ENCODE measurements at regions not wholly inside any gene's neighbourhood (a gene's known extent, or its start where the extent isn't known, plus 50 kb on each side); places are given as distances from the start of the nearest gene placed in this dataset.

DNA sequence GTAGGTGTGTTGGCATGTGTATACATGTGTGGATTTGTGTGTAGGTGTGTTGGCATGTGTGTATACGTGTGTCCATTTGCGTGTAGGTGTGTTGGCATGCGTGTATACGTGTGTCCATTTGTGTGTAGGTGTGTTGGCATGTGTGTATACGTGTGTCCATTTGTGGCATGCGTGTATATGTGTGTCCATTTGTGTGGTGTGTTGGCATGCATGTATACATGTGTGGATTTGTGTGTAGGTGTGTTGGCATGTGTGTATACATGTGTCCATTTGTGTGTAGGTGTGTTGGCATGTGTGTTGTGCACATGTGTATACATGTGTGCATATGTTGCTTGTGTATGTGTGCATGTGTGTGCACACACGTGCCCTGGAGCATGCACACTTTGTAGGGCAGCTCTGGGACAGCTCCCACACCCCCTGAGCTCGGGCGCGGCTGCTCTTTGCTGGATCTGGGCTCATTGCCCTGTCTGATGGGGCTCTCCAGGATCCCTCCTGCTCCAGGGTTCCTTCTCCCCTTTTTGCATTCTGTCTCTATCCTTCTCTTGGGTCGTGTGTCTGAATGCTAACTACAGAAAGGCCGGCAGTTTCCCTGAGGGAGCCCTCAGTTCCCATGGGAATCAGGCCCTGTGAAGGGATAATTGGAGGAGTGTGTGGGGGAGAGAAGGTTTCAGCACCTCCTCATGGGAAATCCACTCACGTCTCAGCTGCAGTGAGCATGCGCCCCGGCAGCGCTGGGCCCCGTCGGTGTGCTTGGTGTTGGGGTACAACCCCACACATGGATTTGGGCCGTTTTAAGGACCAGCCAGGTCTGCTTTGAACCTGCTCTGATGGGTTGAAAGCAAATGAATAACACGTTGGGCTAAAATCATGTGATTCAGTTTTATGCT, 102.0 kb downstream of the ERMARD start:
- no peak overlapping the region for H3K27ac ChIP-seq (ENCODE audit: low read length)
- peak in 1 of 3 donors; percentile 29 for DNase-seq
- intact Hi-C loops (cut with DNase I), result no loop called here

DNA sequence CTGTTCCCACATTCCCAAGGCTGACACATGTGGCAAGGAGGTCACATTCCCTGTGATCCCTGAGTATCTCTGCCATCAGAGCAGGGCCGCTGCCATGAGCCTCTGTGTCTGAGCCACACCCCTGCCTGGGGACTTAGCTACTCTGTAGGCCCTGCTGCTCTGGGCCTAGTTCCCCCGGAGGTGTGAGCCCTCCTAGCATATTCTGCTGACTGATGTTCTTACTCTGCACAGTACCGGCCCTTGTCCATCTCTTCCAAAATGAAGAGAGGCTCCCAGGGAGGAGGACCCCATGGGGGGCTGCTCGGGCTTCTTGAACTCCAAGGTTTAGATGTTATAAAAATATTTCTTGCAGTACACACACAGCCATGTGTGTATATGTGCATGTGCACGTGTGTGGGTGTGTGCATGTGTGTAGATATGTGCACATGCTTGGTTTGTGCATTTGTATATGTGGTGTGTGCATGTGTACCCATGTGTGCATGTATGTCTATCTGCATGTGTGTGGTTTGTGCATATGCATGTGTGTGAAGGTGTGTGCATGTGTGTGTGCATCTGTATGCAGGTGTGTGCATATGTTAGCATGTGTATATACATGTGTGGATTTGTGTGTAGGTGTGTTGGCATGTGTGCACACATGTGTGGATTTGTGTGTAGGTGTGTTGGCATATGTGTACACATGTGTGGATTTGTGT, 101.2 kb downstream of the ERMARD start:
- WGBS, result 64% methylated on average over 5 of the region's 5 CpGs
- Histone ChIP-seq H3K27me3 (ENCODE audit: control insufficient read depth, insufficient read depth) (no peaks in the 10 kb centered on the region), H3K9me3 (ENCODE audit: control insufficient read depth, low read length) (no peaks in the 10 kb centered on the region), H3K4me3 (ENCODE audit: low read length) (no peak overlapping the region), H3K4me1 (ENCODE audit: control insufficient read depth, insufficient read depth, low read length) (no peaks in the 10 kb centered on the region), H3K27ac (ENCODE audit: low read length) (peak overlapping the region; percentile 28)
- intact Hi-C loops (cut with DNase I), result no loop called here
- ATAC-seq (peak in 1 of 2 donors; percentile 52), DNase-seq (peak in 1 of 3 donors; percentile 50)

More for the DNA sequence above, 102.0 kb downstream of the ERMARD start:
- no peaks in the 10 kb centered on the region for H3K4me1 ChIP-seq (ENCODE audit: control insufficient read depth, insufficient read depth, low read length)
- no peaks in the 10 kb centered on the region for H3K9me3 ChIP-seq (ENCODE audit: control insufficient read depth, low read length)
- H3K27me3 ChIP-seq (ENCODE audit: control insufficient read depth, insufficient read depth), result no peaks in the 10 kb centered on the region
- no peak overlapping the region for H3K4me3 ChIP-seq (ENCODE audit: low read length)
- WGBS, result 86% methylated on average over 20 of the region's 20 CpGs
- no peak for ATAC-seq

DNA sequence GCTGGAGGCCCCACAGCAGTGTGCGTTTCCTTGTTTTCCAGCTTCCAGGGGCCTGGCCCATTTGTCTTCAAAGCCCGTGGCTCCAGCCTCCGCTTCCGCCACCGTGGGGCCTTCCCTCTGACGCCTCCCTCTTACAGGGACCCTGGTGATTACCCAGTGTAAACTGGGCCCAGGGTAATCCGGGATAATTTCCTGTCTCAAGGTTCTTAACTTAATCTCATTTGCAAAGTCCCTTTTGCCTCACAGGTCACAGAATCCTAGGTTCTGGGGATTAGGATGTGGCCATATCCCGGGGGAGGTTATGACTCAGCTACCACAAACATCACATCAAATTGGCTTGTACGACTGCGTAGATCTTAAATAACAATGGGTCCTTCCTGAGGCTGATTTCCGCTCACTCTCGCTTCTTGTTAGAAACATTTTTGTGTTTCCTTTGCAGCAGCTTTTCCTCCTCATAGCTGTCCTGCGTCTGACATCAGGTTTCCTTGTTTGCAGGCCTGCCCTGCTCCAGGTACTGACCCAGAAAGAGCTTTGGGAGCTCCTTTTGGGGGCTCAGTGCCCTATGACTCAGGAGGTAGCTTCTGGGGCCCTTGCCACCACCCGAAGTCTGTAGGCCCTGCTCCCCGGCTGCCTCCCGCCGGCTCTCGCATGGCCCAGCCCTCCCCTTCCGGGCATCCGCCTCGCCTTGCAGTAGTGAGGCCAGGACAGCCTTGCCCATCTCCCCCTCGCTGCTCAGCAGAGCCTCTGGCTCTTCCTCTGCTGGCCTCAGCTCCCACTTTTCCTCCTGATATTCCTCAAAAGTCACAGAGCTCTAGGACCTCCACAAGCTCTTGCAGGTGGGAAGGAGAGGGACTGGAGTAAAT, 100.5 kb downstream of the ERMARD start:
- Histone ChIP-seq H3K4me1 (ENCODE audit: control insufficient read depth, insufficient read depth, low read length) (no peaks in the 10 kb centered on the region), H3K9me3 (ENCODE audit: control insufficient read depth, low read length) (no peaks in the 10 kb centered on the region), H3K4me3 (ENCODE audit: low read length) (no peak overlapping the region), H3K27me3 (ENCODE audit: control insufficient read depth, insufficient read depth) (no peaks in the 10 kb centered on the region), H3K27ac (ENCODE audit: low read length) (peak overlapping the region; percentile 28)
- intact Hi-C loops (cut with DNase I), result no loop called here
- DNase-seq, result peak in 1 of 3 donors; percentile 73
- WGBS, result 59% methylated on average over 22 of the region's 22 CpGs
- peak; percentile 84 to 92 for ATAC-seq

DNA sequence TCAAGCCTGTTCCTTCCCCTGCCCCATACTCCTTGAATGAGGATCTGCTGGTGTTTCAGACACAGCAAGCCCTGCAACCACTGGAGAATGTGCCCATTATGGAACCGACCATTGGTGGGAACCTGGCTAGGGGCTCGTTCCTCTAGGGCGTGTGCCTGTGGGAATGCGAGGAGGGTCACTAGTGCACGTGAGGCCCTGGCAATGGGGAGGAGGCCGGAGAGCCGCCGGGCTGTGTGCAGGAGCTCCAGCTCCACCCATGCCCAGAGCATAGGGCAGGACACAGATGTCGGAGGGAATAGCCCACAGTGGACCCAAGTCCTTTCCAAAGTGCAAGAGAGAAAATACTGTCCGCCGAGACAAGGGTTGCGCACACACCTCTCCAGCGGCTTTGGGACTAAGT, 99.3 kb downstream of the ERMARD start:
- 91% methylated on average over 13 of the region's 13 CpGs for WGBS
- H3K27me3 ChIP-seq (ENCODE audit: control insufficient read depth, insufficient read depth), result no peaks in the 10 kb centered on the region
- DNase-seq (peak in 1 of 3 donors; percentile 32), ATAC-seq (no peak)
- intact Hi-C loops (cut with DNase I), result no loop called here
- H3K4me1 ChIP-seq (ENCODE audit: control insufficient read depth, insufficient read depth, low read length), result no peaks in the 10 kb centered on the region
- H3K9me3 ChIP-seq (ENCODE audit: control insufficient read depth, low read length), result no peaks in the 10 kb centered on the region
- H3K27ac ChIP-seq (ENCODE audit: low read length), result no peak overlapping the region
- no peak overlapping the region for H3K4me3 ChIP-seq (ENCODE audit: low read length)

DNA sequence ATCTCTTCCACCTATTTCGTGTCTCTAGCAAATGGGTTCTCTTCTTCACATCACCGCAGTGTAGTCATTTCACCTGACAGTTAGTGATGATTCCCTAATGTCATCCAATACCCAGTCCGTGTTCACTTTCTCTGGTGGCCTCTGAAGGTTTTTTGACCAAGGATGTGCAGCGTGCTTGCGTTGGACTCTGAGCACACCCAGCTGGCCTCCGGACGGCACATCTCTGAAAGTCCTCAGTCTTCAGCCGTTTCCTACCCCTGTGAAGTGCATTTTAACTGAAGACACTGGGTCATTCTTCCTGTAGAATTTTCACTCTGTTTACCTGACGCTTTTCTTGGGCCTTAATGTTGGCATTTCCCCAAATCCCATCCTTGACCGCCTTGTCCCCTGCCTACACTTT, 98.7 kb downstream of the ERMARD start:
- 92% methylated on average over 10 of the region's 10 CpGs for WGBS
- H3K4me3 ChIP-seq (ENCODE audit: low read length), result no peak overlapping the region
- H3K4me1 ChIP-seq (ENCODE audit: control insufficient read depth, insufficient read depth, low read length), result no peaks in the 10 kb centered on the region
- no peaks in the 10 kb centered on the region for H3K9me3 ChIP-seq (ENCODE audit: control insufficient read depth, low read length)
- intact Hi-C loops (cut with DNase I), result no loop called here
- H3K27me3 ChIP-seq (ENCODE audit: control insufficient read depth, insufficient read depth), result no peaks in the 10 kb centered on the region
- no peak overlapping the region for H3K27ac ChIP-seq (ENCODE audit: low read length)
- DNase-seq (peak in 1 of 3 donors; percentile 6), ATAC-seq (no peak)

DNA sequence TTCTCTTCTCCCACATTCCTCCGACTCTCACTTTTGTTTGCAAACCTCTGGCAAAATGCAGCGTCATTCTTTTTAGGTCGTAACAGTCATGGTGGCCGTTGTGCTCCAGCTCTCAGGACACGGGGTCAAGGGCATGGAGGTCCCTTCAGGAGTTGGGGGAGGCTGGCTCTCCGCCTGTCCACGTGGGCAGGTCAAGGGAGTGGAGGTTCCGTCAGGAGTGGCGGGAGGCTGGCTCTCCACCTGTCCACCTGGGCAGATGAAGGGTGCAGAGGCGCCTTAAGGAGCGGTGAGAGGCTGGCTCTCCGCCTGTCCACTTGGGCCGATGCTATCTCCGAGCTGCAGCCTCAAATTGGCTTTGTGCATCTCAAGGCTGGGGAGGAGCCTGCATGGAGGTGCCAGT, 98.0 kb downstream of the ERMARD start:
- peak in 1 of 3 donors; percentile 28 for DNase-seq

DNA sequence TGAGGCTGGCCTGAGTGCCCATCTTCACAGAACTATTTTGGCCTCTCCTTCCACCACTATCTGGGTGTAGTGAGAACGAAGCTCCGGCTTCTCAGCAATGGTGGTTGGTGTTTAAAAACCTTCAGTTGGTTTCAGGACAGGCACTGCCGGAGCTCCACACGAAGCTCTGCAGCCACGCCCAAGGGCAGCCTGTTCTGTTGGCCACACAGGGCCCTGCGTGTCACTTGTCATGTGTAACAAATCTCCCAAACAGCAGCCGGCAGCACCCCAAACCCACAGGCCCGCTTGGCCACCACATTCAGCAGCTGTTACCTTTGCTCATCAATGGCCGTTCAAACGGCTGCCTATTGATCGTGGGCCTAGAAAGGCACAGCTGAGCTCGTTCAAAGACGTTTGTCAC, 97.5 kb downstream of the ERMARD start:
- intact Hi-C loops (cut with DNase I), result no loop called here
- ATAC-seq (no peak), DNase-seq (peak in 1 of 3 donors; percentile 8)
- no peak overlapping the region for H3K27ac ChIP-seq (ENCODE audit: low read length)
- no peaks in the 10 kb centered on the region for H3K4me1 ChIP-seq (ENCODE audit: control insufficient read depth, insufficient read depth, low read length)
- 93% methylated on average over 13 of the region's 13 CpGs for WGBS
- H3K4me3 ChIP-seq (ENCODE audit: low read length), result no peak overlapping the region
- no peaks in the 10 kb centered on the region for H3K9me3 ChIP-seq (ENCODE audit: control insufficient read depth, low read length)
- H3K27me3 ChIP-seq (ENCODE audit: control insufficient read depth, insufficient read depth), result no peaks in the 10 kb centered on the region

More for the DNA sequence above, 98.0 kb downstream of the ERMARD start:
- Histone ChIP-seq H3K27me3 (ENCODE audit: control insufficient read depth, insufficient read depth) (no peaks in the 10 kb centered on the region), H3K9me3 (ENCODE audit: control insufficient read depth, low read length) (no peaks in the 10 kb centered on the region), H3K4me3 (ENCODE audit: low read length) (no peak overlapping the region), H3K4me1 (ENCODE audit: control insufficient read depth, insufficient read depth, low read length) (no peaks in the 10 kb centered on the region), H3K27ac (ENCODE audit: low read length) (no peak overlapping the region)
- no peak for ATAC-seq
- intact Hi-C loops (cut with DNase I), result no loop called here
- WGBS, result 91% methylated on average over 14 of the region's 14 CpGs

DNA sequence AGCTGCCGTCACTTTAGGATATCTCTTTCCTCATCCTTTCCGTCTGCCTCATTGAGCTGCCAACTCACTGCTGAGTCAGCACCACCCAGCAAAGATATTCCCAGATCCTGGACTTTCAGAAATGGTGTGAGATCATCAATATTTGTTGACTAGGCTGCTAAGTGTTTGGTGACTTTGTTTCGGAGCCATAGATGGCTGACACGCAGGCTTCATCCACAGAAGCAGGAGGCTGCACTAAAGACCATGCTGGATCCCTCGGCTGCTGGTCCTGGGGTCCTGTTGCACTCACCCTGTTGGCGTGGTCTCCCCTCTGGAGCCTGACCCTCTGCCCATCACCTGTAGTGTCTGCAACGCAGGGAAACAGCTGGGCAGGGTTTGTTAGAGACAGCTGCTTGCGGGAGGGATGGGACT, 96.5 kb downstream of the ERMARD start:
- H3K4me3 ChIP-seq (ENCODE audit: low read length), result no peak overlapping the region
- intact Hi-C loops (cut with DNase I), result no loop called here
- peak in 1 of 3 donors; percentile 16 for DNase-seq
- ATAC-seq, result no peak
- no peak overlapping the region for H3K27ac ChIP-seq (ENCODE audit: low read length)
- H3K9me3 ChIP-seq (ENCODE audit: control insufficient read depth, low read length), result no peaks in the 10 kb centered on the region
- no peaks in the 10 kb centered on the region for H3K4me1 ChIP-seq (ENCODE audit: control insufficient read depth, insufficient read depth, low read length)
- no peaks in the 10 kb centered on the region for H3K27me3 ChIP-seq (ENCODE audit: control insufficient read depth, insufficient read depth)
- WGBS, result 87% methylated on average over 8 of the region's 8 CpGs

DNA sequence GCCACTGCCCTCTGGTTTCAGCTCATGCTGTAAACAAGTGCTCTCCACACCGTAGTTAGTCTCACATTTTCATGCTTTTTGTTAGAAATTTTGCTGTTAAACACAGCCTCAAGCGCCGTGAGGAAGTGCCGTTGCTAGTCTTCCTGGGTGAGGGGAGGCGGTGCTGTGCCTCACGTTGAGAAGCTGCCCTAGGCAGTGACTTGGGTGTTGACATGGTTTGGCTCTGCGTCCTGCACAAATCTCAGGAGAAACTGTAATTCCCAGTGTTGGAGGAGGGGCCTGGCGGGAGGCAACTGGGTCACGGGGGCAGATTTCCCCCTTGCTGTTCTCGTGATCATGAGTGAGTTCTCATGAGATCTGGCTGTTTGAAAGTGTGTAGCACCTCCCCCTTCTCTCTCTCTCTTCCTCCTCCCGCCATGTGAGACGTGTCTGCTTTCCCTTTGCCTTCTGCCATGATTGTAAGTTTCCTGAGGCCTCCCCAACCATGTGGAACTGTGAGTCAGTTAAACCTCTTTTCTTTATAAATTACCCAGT, 95.8 kb downstream of the ERMARD start:
- Histone ChIP-seq H3K4me3 (ENCODE audit: low read length) (no peak overlapping the region), H3K4me1 (ENCODE audit: control insufficient read depth, insufficient read depth, low read length) (no peaks in the 10 kb centered on the region), H3K27ac (ENCODE audit: low read length) (no peak overlapping the region), H3K27me3 (ENCODE audit: control insufficient read depth, insufficient read depth) (no peaks in the 10 kb centered on the region), H3K9me3 (ENCODE audit: control insufficient read depth, low read length) (no peaks in the 10 kb centered on the region)
- peak in 2 of 3 donors; percentile 23 to 26 for DNase-seq
- no peak for ATAC-seq
- WGBS, result 65% methylated on average over 12 of the region's 12 CpGs
- intact Hi-C loops (cut with DNase I), result no loop called here

DNA sequence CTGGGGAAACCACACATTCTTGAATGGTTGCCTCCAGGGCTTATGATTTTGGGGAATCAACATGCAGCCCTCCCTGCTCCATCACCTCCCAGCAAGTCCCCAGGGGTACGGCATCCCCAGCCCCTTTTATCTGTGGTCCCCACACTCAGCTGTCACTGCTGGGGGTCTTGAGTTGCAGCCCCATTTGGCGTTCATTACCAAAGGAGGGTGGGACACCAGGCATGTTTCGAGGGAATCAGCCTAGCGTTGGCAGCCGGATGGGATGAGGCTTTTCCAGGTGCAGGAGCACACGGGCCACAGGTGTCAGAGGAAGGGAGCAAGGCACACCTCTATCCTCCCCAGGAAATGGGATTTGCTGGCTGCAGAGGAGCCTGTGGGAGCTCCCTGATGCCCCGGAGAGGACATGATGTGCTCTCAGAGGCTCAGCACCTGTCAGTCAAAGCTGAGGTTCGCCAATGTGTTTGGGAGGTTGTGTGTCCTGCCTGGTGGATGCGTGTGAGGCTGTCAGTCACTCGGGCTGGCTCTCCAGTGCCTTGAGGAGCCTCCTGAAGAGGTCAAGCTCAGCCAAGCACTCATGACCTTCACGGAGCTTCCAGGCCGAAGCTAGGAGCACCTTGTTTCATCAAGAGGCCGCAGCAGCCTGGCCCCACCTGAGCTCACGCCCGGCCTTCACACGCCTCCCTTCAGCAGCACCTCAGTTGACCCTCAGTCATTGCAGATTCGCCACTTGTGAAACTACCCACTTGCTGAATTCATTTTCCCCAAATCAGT, 95.0 kb downstream of the ERMARD start:
- no peaks in the 10 kb centered on the region for H3K9me3 ChIP-seq (ENCODE audit: control insufficient read depth, low read length)
- no peak overlapping the region for H3K4me3 ChIP-seq (ENCODE audit: low read length)
- WGBS, result 90% methylated on average over 17 of the region's 17 CpGs
- no peak overlapping the region for H3K27ac ChIP-seq (ENCODE audit: low read length)
- H3K27me3 ChIP-seq (ENCODE audit: control insufficient read depth, insufficient read depth), result no peaks in the 10 kb centered on the region
- no peaks in the 10 kb centered on the region for H3K4me1 ChIP-seq (ENCODE audit: control insufficient read depth, insufficient read depth, low read length)
- intact Hi-C loops (cut with DNase I), result no loop called here
- ATAC-seq, result no peak
- DNase-seq, result peak in 2 of 3 donors; percentile 28 to 30

All from right cardiac atrium (tissue), 5 donors.